HS-5 (cell line): ENCODE measurements at regions not wholly inside any gene's neighbourhood (a gene's known extent, or its start where the extent isn't known, plus 50 kb on each side); places are given as distances from the start of the nearest gene placed in this dataset.
A peak's percentile ranks its signal among the peaks of the same experiment; 100 is the strongest.
"Not testable (repeated sequence)": the region's sequence is repeated elsewhere in the genome, so short reads cannot be mapped to it uniquely, and the experiment has no call there.

Experiments used
- DNase-seq: peaks from one replicate; pipeline ENCODE4 v3.0.0-alpha.2; 2012; ENCODE audit warnings: low read depth

GRCh38 chr10:106296750-106297392 lies 867.6 kb downstream of the SORCS1 start:
- DNase-seq: no peak

GRCh38 chr10:106284802-106285587 lies 879.5 kb downstream of the SORCS1 start:
- DNase-seq: peak; percentile 23

GRCh38 chr10:106280896-106281460 lies 883.5 kb downstream of the SORCS1 start:
- DNase-seq: no peak

- no peak for DNase-seq
Measured at GRCh38 chr10:106278383-106278782, 886.1 kb downstream of the SORCS1 start.

- no peak for DNase-seq
Measured at GRCh38 chr10:106271237-106271636, 893.3 kb downstream of the SORCS1 start.

- no peak for DNase-seq
Measured at GRCh38 chr10:106268000-106268399, 896.5 kb downstream of the SORCS1 start.

- no peak for DNase-seq
Measured at GRCh38 chr10:106267591-106267990, 896.9 kb downstream of the SORCS1 start.

GRCh38 chr10:106257432-106257831 lies 907.1 kb downstream of the SORCS1 start:
- DNase-seq: not testable (repeated sequence)

GRCh38 chr10:106255111-106255678 lies 909.3 kb downstream of the SORCS1 start:
- no peak for DNase-seq

- no peak for DNase-seq
Measured at GRCh38 chr10:106254071-106254470, 910.4 kb downstream of the SORCS1 start.

GRCh38 chr10:106252541-106252940 lies 912.0 kb downstream of the SORCS1 start:
- DNase-seq: no peak

- DNase-seq: no peak
Measured at GRCh38 chr10:106251573-106251972, 912.9 kb downstream of the SORCS1 start.

- DNase-seq: no peak
Measured at GRCh38 chr10:106242301-106242700, 922.2 kb downstream of the SORCS1 start.

- no peak for DNase-seq
Measured at GRCh38 chr10:106226828-106227227, 937.7 kb downstream of the SORCS1 start.

- no peak for DNase-seq
Measured at GRCh38 chr10:106226142-106226541, 938.4 kb downstream of the SORCS1 start.

- peak; percentile 32 for DNase-seq
Measured at GRCh38 chr10:106224676-106225075, 939.8 kb downstream of the SORCS1 start.

- DNase-seq: no peak
Measured at GRCh38 chr10:106217627-106218026, 946.9 kb downstream of the SORCS1 start.

- no peak for DNase-seq
Measured at GRCh38 chr10:106216085-106216484, 948.4 kb downstream of the SORCS1 start.

GRCh38 chr10:106214243-106214642 lies 950.3 kb downstream of the SORCS1 start:
- no peak for DNase-seq

GRCh38 chr10:106213493-106213892 lies 951.0 kb downstream of the SORCS1 start:
- DNase-seq: no peak

- no peak for DNase-seq
Measured at GRCh38 chr10:106198275-106198674, 966.2 kb downstream of the SORCS1 start.

- peak; percentile 29 for DNase-seq
Measured at GRCh38 chr10:106189292-106189691, 975.2 kb downstream of the SORCS1 start.

GRCh38 chr10:106185951-106186350 lies 978.6 kb downstream of the SORCS1 start:
- no peak for DNase-seq
